Transverse colon (tissue), 4 donors: ENCODE measurements at regions not wholly inside any gene's neighbourhood (a gene's known extent, or its start where the extent isn't known, plus 50 kb on each side); places are given as distances from the start of the nearest gene placed in this dataset.

Experiments
- CTCF ChIP-seq, 5 experiments: fragments of 200-600 bp in 3 of 5; fragments of 450-650 bp in 2 of 5; sonication (generic) in 3 of 5; IDR thresholded peaks; 1 replicate in 2 of 5; 2 replicates in 3 of 5; pipeline ENCODE4 v1.5.1; 2016 to 2017; ENCODE audit warnings: antibody characterized with exemption in 5 of 5, inconsistent platforms in 3 of 5, mild to moderate bottlenecking in 2 of 5, moderate library complexity in 1 of 5
- EP300 ChIP-seq: sonication (generic); formaldehyde crosslinking; IDR thresholded peaks from one replicate; pipeline ENCODE4 v1.6.1; 2017; ENCODE audit warnings: antibody characterized with exemption, low read depth
- POLR2A ChIP-seq: fragments of 450-650 bp; IDR thresholded peaks from one replicate; pipeline ENCODE4 v1.6.1; 2016; ENCODE audit warnings: antibody characterized with exemption, mild to moderate bottlenecking, moderate library complexity
- POLR2AphosphoS5 ChIP-seq, 3 donors: sonication (generic); formaldehyde crosslinking; IDR thresholded peaks; one replicate each; pipeline ENCODE4 v1.6.1; 2016; ENCODE audit warnings: antibody characterized with exemption in 3 of 3

DNA sequence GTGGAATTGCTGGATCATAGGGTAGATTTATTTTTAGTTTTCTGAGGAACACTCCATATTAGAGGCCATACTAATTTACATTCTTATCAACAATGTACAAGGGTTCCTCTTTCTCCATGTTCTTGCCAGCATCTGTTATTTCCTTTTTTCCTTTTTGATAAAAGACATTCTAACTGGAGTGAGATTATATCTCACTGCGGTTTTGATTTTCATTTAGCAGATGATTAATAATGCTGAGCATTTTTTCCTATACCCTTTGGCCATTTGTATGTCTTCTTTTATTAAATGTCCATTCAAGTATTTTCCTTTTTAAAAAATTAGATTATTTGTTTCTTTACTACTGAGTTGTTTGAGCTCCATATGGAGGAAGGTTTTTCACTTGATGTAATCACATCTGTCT, 1189.5 kb downstream of the ZPLD1 start:
- no peak for TF ChIP-seq POLR2A
- no peak for TF ChIP-seq CTCF (IDR thresholded peaks at IDR 0.05)
- TF ChIP-seq EP300: no peak
- no peak for TF ChIP-seq POLR2AphosphoS5 (IDR thresholded peaks at IDR 0.05)
